ENCODE measurements at regions not wholly inside any gene's neighbourhood (a gene's known extent, or its start where the extent isn't known, plus 50 kb on each side); places are given as distances from the start of the nearest gene placed in this dataset.

DNA sequence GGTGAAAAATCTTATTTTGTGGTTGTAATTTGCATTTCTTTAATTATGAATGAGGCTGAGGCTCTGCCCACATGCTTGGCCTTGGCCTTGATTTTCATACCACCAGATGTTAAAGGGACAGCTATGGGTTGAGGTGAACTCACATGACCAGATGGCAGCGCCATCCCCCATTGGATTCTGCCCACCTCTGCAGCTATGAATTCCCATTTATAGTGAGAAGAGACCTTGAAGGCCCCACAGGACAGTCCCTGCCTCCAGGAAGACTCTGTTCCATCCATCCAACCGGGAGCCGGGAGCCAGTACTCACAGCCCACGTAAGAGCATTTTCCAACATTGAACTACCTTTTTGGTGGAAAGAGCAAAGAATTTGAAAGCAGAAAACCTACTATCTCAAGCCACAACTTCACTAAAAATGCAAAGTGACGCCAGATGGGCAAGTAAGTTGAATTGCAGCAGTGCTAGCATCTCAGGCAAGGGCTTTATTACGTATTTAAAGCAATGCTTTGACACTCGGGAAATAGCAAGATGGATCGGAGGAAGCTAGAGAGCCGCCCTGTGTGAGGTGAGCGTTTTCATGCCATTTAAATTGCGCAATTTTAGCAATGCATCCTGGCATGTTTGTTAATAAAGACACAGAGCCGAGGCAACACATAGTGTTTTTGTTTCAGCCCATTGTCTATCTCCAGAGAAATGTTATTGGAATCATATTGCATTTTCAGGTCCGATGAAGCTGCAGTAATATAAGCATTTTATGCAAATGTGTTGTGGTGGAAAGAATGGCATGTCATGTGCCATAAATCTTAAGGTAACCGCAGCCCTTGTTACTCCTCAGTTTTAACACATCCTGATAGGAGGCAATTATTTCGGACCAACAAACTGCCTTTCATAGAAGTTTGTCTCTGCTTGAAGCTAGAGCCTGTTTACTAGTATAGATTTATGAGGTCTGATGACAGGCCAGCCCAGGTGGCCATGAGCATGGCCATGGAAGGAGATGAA, 273.4 kb upstream of the TNRC6C start:
- DNase-seq (ENCODE audit: low spot score): no peak

DNA sequence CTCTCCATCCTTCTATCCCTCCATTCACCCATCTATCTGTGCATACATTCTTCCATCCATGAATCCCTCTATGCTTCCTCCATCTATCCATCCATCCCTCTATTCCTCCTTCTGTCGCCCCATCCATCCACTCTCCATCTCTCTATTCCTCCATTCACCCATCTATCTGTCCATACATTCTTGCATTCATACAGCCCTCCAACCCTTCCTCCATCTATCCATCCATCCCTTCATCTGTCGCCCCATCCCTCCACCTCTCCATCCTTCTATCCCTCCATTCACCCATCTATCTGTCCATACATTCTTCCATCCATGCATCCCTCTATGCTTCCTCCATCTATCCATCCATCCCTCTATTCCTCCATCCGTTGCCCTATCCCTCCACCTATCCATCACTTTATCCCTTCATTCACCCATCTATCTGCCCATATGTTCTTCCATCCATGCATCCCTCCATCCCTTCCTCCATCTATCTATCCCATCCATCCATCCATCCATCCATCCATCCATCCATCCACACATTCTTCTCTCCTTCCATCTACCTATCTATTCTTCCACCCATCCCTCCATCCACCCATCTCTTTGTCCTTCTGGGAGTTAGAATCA, 272.5 kb upstream of the TNRC6C start:
- DNase-seq (ENCODE audit: low spot score): no peak

DNA sequence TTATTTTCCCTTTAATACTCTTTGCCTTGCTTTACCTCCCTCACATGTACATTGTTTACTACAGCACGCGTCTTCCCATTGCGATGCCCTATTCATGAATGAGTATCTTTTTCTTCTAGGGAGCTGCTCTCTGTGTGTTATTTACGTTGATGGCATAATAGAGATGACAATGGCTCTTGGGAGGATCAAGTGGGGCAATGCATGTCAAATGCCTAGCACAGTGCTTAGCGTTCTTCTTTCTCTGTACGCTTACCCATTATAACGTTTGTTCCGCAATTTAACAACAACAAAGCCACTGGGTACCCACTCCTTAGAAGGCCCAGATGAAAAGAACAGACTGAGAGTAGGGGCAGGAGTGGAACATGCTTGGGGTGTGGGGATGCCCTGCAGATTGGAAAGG, 271.6 kb upstream of the TNRC6C start:
- DNase-seq (ENCODE audit: low spot score): no peak

DNA sequence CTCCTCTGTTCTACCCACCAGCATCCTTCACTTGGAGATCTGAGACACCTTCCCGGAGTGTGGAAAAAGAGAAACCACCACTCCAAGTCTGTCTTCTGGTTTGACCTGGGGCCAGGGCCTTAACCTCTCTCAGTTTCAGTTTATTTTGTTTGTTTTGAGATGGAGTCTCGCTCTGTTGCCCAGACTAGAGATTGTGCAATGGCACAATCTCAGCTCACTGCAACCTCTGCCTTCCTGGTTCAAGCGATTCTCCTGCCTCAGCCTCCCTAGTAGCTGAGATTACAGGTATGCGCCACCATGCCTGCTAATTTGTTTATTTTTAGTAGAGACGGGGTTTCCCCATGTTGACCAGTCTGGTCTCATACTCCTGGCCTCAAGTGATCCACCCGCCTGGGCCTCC, 271.1 kb upstream of the TNRC6C start:
- no peak for DNase-seq (ENCODE audit: low spot score)

DNA sequence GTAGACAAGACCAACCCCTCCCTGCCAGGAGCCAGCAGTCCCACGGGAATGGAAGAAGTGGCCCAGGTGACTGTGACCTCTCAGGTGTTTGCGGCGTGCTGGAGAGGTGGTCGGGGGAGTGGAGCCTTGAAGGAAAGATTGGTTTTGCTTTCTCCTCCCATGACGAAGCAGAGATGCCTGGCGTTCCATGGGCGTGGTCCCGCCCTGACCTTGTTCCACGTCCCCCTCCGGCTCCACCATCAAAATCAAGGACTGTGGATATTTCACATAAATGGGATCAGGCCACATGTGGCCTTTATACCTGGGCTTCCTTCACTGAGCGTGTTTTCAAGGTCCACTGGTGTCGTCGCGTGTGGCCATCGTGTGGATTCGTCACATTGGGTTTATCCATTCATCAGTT, 270.6 kb upstream of the TNRC6C start:
- no peak for DNase-seq (ENCODE audit: low spot score)

DNA sequence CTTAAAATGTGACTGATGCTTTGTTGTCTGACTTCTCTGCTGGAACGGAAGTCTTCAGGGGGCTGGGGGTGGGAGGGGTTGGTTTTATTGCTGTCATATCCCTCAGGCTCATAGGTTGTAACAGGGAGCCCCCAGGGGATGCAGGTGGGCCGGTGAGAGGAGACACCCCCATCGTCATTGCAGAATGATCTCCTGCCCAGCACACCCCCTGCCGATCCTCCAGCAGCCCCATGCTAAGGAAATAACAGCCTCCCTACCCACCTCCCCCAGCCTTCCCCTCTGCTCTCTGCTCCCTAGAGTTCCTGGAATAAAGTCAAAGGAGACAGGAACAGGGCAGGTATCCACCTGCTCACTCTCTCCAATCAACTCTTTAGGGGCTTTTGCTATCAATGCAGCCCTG, 270.1 kb upstream of the TNRC6C start:
- no peak for DNase-seq (ENCODE audit: low spot score)

DNA sequence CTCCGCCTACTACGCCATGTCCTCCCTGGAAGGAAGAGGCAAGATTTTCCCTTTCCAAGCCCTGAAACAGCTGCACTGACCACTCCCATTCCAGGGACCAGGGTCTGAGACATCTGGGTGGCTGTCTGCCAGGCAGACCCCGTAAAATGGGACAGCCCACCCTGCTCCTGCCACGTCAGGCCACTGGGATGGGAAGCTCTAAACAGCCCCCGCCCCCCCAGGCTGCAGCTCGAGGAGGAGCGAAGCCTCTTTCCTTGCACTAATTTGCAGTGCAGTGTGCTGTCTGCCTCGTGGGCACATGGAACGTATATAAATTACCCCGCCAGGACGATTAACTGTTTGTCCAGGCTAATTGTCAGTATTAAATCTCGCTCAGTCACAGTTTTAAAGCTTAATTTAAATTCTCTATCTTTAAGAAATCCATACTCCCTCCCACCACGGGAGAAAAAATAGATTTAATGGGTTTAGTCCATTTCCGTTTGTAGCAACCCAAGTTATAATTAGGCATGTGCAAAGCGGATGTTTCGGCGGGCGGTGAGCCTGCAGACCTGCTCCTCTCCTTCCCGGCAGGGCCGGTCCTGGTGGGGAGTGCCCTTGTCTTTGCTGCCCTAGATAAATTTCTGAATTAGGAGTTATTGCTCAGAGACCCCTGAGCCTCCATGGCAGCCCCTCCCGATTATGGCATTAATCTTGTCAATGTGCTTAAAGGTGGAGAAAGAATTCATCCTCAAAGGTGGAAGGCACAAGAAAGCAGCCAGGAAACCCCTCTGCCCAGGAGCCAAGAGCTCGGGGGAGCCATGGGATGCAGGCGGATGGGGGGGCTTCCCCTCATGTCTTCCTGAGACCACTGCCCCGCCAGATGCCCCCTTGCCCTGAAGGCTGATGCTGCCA, 268.0 kb upstream of the TNRC6C start:
- no peak for DNase-seq (ENCODE audit: low spot score)

DNA sequence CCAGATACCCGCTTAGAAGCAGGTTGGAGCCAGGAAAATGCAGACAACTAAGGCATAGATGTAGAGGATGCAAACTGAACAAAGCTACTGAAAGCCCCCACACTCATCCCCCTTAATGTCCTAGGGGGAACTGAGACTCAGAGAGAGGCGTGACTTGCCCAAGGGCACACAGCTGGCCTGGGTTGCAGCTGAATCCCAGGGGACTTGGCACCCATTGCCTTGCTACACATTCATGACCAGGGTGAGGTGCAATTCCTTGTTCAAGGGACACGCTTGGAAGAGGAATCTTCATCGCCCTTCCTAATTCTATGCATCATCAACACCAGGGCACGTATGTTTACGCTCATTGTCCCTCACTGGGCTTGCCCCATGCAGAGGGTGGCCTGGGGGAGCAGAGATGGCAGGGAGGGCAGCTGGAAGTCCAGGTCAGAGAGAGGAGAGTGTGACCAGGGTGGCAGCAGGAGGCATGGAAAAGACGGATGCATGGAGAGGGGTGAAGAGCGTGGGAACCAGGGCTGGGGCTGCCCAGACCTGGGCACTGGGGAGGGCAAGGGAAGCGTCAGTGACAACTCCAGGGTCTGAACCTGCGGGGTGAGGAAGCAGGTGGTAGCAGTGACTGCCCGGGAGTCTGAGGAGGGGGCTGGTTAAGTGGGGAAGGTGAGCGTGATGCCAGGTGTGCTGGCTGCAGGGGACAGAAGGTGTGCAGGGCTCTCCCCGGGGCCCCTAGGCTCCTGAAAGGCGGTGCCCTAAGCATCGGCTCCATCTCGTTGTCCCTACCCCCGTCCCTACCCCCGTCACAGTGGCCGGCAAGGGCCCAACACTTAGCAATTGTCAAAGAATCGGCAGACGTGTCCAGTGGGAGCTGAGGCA, 267.1 kb upstream of the TNRC6C start:
- DNase-seq (ENCODE audit: low spot score): no peak

DNA sequence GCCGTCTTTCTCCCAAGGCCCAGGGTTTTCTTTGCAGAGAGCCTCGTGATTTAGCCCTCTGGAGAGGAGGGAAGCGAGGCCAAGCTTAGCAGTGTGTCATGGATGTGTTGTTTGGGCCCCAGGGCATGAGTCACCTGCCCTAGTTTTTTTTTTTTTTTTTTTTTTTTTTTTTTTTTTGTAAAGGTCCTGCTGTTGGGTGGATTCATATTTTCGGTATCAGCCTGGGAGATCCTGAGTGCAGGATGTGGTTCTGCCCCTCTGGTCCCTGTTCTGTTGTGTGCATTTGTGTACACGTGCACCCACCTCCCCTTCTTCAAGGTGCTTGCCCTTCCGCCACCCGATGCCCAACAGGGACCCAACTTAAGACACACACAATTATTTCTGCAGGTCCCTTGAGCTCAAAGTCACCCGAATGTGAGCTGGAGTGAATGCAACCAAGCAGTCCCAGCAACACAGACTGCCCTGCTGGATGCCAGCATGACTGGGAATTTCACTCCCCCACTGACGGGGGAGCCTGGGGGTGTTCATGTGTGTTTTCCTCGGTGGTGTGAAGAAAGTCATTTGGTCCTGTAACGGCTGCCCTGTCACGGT, 265.8 kb upstream of the TNRC6C start:
- no peak for DNase-seq (ENCODE audit: low spot score)

DNA sequence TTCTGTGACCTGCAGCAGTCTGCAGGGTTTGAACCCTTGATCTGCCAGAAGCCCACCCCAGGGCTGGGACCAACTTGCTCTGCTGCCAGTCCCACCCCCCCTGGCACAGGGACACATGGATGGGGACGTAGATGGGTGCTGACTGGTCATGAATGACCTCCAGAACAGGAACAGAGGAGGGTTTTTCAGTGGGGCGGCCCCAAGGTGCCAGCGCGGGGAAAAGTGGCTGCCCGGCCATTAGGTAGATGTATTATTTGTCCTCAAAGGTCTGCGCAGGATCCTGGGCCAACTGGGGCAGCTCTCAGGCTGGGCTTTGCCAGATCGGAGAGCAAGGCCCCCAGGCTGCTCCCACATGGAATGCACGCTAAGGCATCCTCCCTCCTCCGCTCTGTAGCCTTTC, 265.2 kb upstream of the TNRC6C start:
- no peak for DNase-seq (ENCODE audit: low spot score)

DNA sequence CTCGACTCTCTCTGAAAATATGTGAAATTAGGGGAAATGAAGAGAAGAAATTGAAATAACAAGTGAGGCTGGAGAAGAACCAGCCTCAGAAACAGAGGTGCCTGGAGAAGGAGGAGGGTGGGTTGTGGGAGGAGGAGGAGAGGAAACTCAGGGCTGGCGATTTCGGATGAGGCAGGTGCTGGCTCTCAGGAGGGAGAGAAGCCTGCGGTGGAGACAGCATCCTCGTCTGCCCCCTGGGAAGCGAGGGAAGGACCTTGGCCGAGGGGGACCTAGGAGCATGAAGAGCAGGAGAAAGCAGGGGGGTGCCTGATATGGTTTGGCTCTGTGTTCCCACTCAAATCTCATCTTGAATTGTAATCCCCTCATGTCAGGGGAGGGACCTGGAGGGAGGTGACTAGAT, 264.7 kb upstream of the TNRC6C start:
- no peak for DNase-seq (ENCODE audit: low spot score)

DNA sequence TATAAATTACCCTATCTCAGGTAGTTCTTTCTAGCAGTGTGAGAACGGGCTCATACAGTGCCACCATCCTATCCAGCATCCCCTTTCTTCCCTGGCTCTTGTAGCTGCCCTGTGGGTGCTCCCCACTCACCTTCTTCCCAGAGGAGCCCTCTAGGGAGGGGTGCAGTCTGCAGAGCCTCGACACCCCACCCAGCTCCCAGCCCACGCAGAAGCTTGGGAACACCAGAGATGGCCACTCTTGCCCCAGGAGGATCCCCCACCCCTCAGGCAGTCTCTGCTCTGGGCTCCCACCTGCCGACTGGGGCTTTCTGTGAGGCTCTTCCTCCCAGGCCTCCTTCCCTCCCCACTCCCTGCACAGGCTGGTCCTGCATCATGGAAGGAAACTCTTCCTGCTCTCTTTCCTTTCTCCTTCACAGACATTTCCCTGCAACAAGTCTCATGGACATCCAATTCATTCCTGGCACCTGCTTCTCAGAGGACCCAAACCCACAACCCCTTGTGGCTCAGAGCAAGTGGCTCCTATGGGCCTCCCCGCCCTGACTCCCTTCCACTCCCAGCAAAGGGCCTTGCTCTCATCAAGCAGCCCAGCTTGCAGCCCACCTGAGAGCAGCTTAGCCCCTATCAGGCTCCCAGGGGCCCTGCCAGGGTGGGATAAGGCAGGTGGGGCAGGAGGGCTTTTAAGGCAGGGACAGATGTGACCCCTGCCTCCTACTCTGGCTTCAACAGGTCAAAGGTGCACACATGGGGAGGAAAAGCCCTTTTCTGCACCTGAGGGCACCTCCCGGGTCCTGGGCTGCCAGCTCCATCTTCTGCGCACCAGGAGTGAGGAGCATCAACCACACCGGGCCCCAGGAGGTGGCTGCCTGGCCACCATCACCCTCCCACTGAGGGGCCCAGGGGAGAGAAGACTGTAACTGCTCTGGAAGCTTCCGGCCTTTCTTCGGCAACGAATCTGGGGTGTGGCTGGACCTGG, 263.8 kb upstream of the TNRC6C start:
- DNase-seq (ENCODE audit: low spot score): no peak

DNA sequence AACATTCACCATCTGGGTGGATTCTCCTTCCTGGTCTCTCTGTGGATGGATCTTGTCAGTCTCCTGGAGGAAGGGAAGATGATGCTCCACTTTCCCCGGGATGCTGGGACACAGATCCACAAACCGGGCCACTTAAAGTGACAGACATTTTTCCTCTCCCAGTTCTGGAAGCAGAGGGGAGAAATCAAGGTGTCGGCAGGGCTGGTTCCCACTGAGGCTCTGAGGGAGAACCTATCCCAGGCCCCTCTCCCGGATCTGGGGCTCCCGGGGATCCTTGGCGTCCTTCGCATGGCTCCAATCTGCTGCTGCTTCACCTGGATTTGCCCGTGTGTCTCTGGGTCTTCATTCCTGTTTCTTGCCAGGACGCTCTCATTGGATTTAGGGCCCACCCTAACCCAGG, 263.1 kb upstream of the TNRC6C start:
- no peak for DNase-seq (ENCODE audit: low spot score)

DNA sequence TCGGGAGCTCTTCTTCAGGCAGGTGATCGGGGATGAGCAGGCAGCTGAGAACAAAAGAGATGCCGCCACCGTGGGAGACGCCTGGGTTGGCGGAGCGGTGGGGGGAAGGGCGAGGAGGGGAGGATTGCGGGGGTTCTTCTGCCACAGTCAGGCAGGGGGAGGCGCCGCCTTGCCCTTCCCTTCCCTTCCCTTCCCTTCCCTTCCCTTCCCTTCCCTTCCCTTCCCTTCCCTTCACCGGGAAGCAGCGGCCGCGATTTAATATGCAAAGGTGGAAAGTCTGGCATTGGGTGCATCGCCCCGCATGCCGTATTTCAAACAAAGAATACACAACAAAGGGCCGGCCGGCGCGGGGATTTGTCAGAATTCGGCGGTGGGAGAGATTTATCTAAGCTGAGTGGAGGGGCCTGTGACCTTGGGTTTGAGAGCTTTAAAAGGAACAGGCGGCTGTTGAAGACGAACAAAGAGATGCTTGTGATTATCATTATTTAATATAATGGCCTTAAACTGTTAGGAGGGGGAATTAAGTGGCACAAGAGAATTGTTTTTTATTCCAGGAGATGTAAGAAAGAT, 262.3 kb upstream of the TNRC6C start:
- no peak for DNase-seq (ENCODE audit: low spot score)

DNA sequence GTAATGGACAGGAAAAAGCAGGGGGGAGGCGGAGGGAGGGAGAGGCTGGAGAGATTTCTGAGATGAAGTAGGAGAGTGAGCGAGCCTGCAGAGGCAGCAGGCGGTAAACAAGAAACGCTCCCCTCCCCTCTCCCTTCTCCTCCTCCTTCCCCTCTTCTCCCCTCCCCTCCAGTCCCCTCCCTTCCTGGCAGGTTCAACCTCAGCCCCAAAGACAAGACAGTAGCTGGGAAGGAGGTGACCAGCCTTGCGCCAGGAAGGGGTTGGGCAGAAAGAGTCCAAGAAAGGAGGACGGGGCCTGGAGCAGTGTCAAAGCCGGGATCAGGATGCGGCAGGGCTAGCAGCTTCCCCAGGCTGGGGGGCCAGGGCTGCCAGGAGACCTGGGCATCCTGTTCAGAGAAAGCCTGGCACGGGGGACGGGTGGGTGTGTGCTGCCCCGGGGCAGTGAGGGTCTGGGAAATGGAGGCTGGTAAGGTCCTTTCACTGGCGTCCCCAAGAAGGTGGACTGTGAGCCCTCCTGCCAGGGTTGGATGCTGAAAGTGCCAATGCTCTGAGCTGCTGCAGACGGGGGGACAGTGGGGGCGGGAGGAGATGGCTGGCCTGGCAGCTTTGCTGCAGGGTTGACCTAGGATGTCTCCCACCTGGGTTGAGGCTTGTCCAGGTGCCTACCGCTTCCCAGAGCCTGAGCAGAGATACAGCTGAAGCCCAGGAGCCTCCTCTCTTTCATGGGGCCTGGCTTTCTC, 261.6 kb upstream of the TNRC6C start:
- DNase-seq (ENCODE audit: low spot score): no peak

DNA sequence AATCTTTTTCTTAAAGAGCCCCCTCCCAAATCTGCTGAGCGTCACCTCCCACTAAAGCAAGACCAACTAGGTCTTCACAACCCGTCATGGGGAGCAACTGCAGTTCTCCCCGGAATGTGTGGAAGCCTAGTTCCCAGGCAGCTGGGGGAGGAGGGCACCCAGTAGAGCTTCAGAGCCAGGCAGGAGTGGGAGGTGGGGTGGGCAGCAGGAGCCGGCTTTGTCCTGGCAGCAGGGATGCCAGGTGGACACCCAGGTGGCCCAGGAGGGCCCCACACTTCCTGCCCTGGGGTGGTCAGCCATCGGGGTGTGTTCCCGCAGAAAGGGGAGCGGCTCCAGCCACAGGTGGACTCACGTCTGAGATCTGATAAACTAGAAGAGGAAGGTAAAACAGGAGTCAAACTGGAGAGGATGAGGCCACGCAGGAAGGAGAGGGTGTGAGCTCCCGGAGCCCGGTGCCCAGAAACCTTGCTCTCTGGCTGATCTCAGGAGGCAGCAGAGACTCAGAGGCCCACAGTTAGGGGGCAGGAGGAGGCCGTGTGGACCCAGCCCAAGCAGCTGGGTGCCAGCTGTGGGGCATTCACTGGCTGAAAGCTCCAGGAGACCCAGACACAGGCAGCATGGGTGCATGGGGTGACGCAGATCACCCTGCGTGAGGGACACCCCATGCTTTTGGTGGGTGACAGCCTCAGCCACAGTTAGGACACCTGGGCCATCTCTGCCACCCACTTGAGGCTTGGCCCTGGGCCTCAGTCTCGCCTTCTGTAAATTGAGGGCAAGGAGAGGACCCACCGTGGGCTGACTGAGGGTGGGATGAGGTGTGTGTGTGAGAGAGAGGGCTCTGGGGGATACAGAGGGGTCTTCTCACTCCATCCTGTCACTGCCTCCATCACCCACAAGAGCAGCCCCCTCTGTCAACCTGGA, 260.8 kb upstream of the TNRC6C start:
- DNase-seq (ENCODE audit: low spot score): no peak

DNA sequence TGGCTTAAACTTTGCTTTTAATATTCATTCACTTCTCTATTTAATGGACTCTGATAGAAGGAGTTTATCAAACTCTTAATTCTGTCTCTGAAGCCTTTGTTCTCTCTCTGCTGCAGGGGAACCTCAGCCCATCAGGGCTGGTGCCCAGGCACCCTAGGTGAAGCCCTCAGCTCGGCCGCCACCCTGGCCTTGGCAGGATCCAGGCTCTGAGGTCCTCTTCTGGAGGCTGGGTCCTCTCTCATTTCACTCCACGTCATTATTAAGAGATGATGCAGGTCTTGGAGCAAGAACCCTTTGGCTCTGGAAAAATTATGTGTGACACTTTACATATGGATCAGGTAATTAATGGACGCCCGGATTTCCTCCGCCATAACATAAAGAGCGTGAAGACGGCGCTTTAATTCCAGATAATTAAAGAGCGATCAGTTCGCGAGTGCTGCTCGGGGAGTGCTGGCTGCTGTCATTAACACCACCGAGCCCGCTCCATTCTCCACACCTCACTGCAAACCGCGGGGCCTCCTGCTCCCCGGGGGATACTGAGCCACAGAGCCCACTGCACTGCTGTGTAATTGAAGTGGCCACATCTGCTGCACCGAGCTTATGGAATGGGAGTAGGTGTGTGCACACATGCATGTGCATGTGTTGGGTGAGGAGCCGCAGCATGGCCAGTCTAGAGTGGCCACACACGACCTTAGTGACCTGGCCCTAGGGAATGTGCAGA, 259.4 kb upstream of the TNRC6C start:
- DNase-seq (ENCODE audit: low spot score): no peak

Measured in HuH-7.5 (cell line).